ENCODE measurements at regions not wholly inside any gene's neighbourhood (a gene's known extent, or its start where the extent isn't known, plus 50 kb on each side); places are given as distances from the start of the nearest gene placed in this dataset.
A peak's percentile ranks its signal among the peaks of the same experiment; 100 is the strongest.

GRCh38 chr4:137614491-137614890 lies 82.2 kb upstream of the PCDH18 start:
- no peak for TF ChIP-seq CTCF (IDR thresholded peaks at IDR 0.05)
- DNase-seq (ENCODE audit: low spot score) (no peak), ATAC-seq (ENCODE audit: low FRiP score) (no peak)

GRCh38 chr4:137611998-137612700 lies 79.9 kb upstream of the PCDH18 start:
- TF ChIP-seq CTCF (IDR thresholded peaks at IDR 0.05) = no peak
- no peak for ATAC-seq (ENCODE audit: low FRiP score)
- no peak for DNase-seq (ENCODE audit: low spot score)

- ATAC-seq (ENCODE audit: low FRiP score) = no peak
- DNase-seq (ENCODE audit: low spot score) = no peak
- no peak for TF ChIP-seq CTCF (IDR thresholded peaks at IDR 0.05)
Observed at GRCh38 chr4:137610960-137611359, 78.7 kb upstream of the PCDH18 start.

GRCh38 chr4:137609718-137610430 lies 77.6 kb upstream of the PCDH18 start:
- DNase-seq (ENCODE audit: low spot score) (no peak), ATAC-seq (ENCODE audit: low FRiP score) (no peak)
- no peak for TF ChIP-seq CTCF (IDR thresholded peaks at IDR 0.05)

- DNase-seq (ENCODE audit: low spot score) (no peak), ATAC-seq (ENCODE audit: low FRiP score) (peak; percentile 37)
- TF ChIP-seq CTCF (IDR thresholded peaks at IDR 0.05) = no peak
Observed at GRCh38 chr4:137608085-137608484, 75.8 kb upstream of the PCDH18 start.

- no peak for TF ChIP-seq CTCF (IDR thresholded peaks at IDR 0.05)
- no peak for ATAC-seq (ENCODE audit: low FRiP score)
- DNase-seq (ENCODE audit: low spot score) = no peak
Observed at GRCh38 chr4:137602436-137602835, 70.1 kb upstream of the PCDH18 start.

- TF ChIP-seq CTCF (IDR thresholded peaks at IDR 0.05) = no peak
- ATAC-seq (ENCODE audit: low FRiP score) (no peak), DNase-seq (ENCODE audit: low spot score) (no peak)
Observed at GRCh38 chr4:137601934-137602333, 69.6 kb upstream of the PCDH18 start.

All from omental fat pad (tissue), 3 donors.